Mucosa of descending colon (tissue), 3 donors: ENCODE measurements at regions not wholly inside any gene's neighbourhood (a gene's known extent, or its start where the extent isn't known, plus 50 kb on each side); places are given as distances from the start of the nearest gene placed in this dataset.

ENCODE experiments used
- ATAC-seq: fragments of 200-7000 bp; cut with Tn5 transposase; one replicate; pipeline ENCODE4 v1.9.1; 2020; ENCODE audit warnings: mild to moderate bottlenecking, moderate library complexity
- DNase-seq, 3 donors: peaks; one replicate each; pipeline ENCODE4 v3.0.0-alpha.2; 2020
- H3K36me3 ChIP-seq: fragments of 200-600 bp; one replicate; pipeline ENCODE4 v1.8.0; 2021; ENCODE audit warnings: low read depth, mild to moderate bottlenecking
- H3K4me1 ChIP-seq: fragments of 200-600 bp; one replicate; pipeline ENCODE4 v1.8.0; 2021; ENCODE audit warnings: low read depth, mild to moderate bottlenecking
- H3K4me3 ChIP-seq: fragments of 200-600 bp; one replicate; pipeline ENCODE4 v1.8.0; 2021; ENCODE audit warnings: mild to moderate bottlenecking
- H3K9me3 ChIP-seq: fragments of 200-600 bp; one replicate; pipeline ENCODE4 v1.8.0; 2021; ENCODE audit warnings: mild to moderate bottlenecking
- CTCF ChIP-seq: fragments of 200-600 bp; IDR thresholded peaks from one replicate; pipeline ENCODE4 v1.8.0; 2022; ENCODE audit warnings: antibody characterized with exemption, mild to moderate bottlenecking
- intact Hi-C, 2 donors: fragments of 100-400 bp; cut with DNase I in 1 of 2; cut with micrococcal nuclease in 1 of 2; formaldehyde crosslinking; loops; one replicate each; pipeline versions ENCODE4 v1.11.0 to v1.11.1; 2022; cut with DNase I, micrococcal nuclease
- donor health status: DM: no; HTN: no; CAD: no; lungs with moderate emphysema.
- donor health status: DM: no; HTN: no; CAD: no.
- donor health status: DM: no; HTN: yes; CAD: no.

- Histone ChIP-seq H3K36me3 (no peaks in the 10 kb centered on the region), H3K4me1 (no peaks in the 10 kb centered on the region), H3K9me3 (no peaks in the 10 kb centered on the region), H3K4me3 (no peak overlapping the region)
- TF ChIP-seq CTCF = no peak
- ATAC-seq (no peak), DNase-seq (no peak)
- intact Hi-C loops = no loop called here
Measured at GRCh38 chr9:31290731-31291130, 1093.7 kb upstream of the ACO1 start.

- no peak for DNase-seq
- TF ChIP-seq CTCF = no peak
- Histone ChIP-seq H3K36me3 (no peaks in the 10 kb centered on the region), H3K4me1 (no peaks in the 10 kb centered on the region), H3K4me3 (no peak overlapping the region), H3K9me3 (no peaks in the 10 kb centered on the region)
- intact Hi-C loops = no loop called here
- ATAC-seq = no peak
Measured at GRCh38 chr9:31302620-31303418, 1081.6 kb upstream of the ACO1 start.

GRCh38 chr9:31304576-31304975 lies 1079.9 kb upstream of the ACO1 start:
- intact Hi-C loops = no loop called here
- DNase-seq = no peak

GRCh38 chr9:31314241-31314640 lies 1070.2 kb upstream of the ACO1 start:
- Histone ChIP-seq H3K9me3 (no peaks in the 10 kb centered on the region), H3K4me1 (no peaks in the 10 kb centered on the region), H3K36me3 (no peaks in the 10 kb centered on the region), H3K4me3 (no peak overlapping the region)
- ATAC-seq (no peak), DNase-seq (no peak)
- TF ChIP-seq CTCF = no peak
- intact Hi-C loops = no loop called here

More at GRCh38 chr9:31304576-31304975, 1079.9 kb upstream of the ACO1 start:
- ATAC-seq = no peak
- Histone ChIP-seq H3K4me3 (no peak overlapping the region), H3K4me1 (no peaks in the 10 kb centered on the region), H3K9me3 (no peaks in the 10 kb centered on the region), H3K36me3 (no peaks in the 10 kb centered on the region)
- no peak for TF ChIP-seq CTCF

DNA sequence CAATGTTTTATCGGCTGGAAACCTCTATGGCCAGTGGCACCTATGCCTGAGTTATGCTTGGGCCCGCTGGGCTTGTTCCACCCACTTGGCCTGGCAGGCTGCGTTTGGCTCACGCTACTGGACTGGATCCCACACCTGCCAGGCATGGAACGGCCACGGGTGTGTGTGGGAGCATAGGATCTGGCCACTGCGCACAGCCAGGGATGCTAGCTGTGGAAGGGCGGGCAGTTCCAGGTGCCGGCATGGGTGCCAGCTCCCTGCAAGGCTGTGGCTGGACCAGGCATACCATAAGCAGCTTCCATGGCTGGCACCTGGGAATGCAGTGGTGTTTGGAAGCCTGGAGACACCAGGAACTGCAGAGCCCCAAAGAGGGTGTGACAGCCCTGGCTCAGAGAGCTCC lies 1063.9 kb upstream of the ACO1 start:
- Histone ChIP-seq H3K9me3 (no peaks in the 10 kb centered on the region), H3K4me1 (no peaks in the 10 kb centered on the region), H3K4me3 (no peak overlapping the region), H3K36me3 (no peaks in the 10 kb centered on the region)
- no peak for TF ChIP-seq CTCF
- DNase-seq (peak in 1 of 3 donors; percentile 43), ATAC-seq (no peak)
- intact Hi-C loops = no loop called here

DNA sequence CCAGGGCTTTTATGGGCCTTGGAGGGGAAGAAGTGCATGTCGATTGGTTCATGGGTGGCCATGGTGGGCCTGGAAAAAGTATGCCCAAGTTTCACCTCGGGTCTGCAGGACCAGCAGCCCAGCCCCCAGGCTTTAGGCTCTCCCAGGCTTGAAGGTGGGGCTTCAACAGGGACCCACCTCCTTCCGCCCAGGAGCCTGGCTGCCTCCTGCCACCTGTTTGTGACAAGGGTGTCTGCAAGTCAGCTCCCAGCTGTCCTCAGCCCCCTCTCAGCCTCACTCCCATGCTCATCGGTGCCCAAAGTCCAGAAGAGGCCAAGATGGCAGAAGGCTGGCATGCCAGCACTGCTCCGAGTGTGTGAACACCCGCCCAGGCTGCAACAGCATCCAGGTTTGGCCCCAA lies 1063.2 kb upstream of the ACO1 start:
- no peak for ATAC-seq
- intact Hi-C loops = no loop called here
- DNase-seq = no peak
- no peaks in the 10 kb centered on the region for H3K36me3 ChIP-seq
- no peaks in the 10 kb centered on the region for H3K9me3 ChIP-seq
- TF ChIP-seq CTCF = no peak
- no peak overlapping the region for H3K4me3 ChIP-seq
- H3K4me1 ChIP-seq = no peaks in the 10 kb centered on the region
